GM23338 (cell line): ENCODE measurements at regions not wholly inside any gene's neighbourhood (a gene's known extent, or its start where the extent isn't known, plus 50 kb on each side); places are given as distances from the start of the nearest gene placed in this dataset.

ENCODE experiments used
- ATAC-seq: fragments of 200-7000 bp; cut with Tn5 transposase; 3 replicates; pipeline ENCODE4 v1.9.1; 2020
- DNase-seq: peaks from one replicate; pipeline ENCODE4 v3.0.0-alpha.2; 2015; ENCODE audit warnings: low spot score
- H2AFZ ChIP-seq: fragments of 200-600 bp; sonication (generic); 2 replicates; pipeline ENCODE4 v1.8.0; 2016; ENCODE audit warnings: antibody characterized with exemption, mild to moderate bottlenecking, moderate library complexity
- H3F3A ChIP-seq: fragments of 200-600 bp; sonication (generic); replicated peaks from 2 replicates; pipeline ENCODE4 v1.8.0; 2017; ENCODE audit warnings: antibody characterized with exemption, mixed run types, low read depth
- H3K27ac ChIP-seq: fragments of 200-600 bp; sonication (generic); 2 replicates; pipeline ENCODE4 v1.6.1; 2016; ENCODE audit warnings: low read depth
- H3K27me3 ChIP-seq: fragments of 200-600 bp; sonication (generic); 2 replicates; pipeline ENCODE4 v1.8.0; 2016; ENCODE audit warnings: mild to moderate bottlenecking, mixed run types, moderate library complexity; ENCODE audit not compliant: insufficient read depth
- H3K36me3 ChIP-seq: fragments of 200-600 bp; sonication (generic); 2 replicates; pipeline ENCODE4 v1.8.0; 2016; ENCODE audit warnings: mild to moderate bottlenecking; ENCODE audit not compliant: insufficient read depth
- H3K4me1 ChIP-seq: fragments of 200-600 bp; sonication (generic); 2 replicates; pipeline ENCODE4 v1.8.0; 2016; ENCODE audit warnings: mild to moderate bottlenecking, moderate library complexity; ENCODE audit not compliant: insufficient read depth
- H3K4me2 ChIP-seq: fragments of 200-600 bp; sonication (generic); 2 replicates; pipeline ENCODE4 v1.7.1; 2017; ENCODE audit warnings: mixed run types
- H3K4me3 ChIP-seq: fragments of 200-600 bp; sonication (generic); 2 replicates; pipeline ENCODE4 v1.6.1; 2016; ENCODE audit warnings: mixed run types
- H3K79me2 ChIP-seq: fragments of 200-600 bp; sonication (generic); replicated peaks from 2 replicates; pipeline ENCODE4 v1.8.0; 2017; ENCODE audit warnings: mild to moderate bottlenecking; ENCODE audit not compliant: insufficient read depth
- H3K9me2 ChIP-seq: fragments of 200-600 bp; sonication (generic); 2 replicates; pipeline ENCODE4 v1.8.0; 2017; ENCODE audit not compliant: insufficient read depth
- H4K20me1 ChIP-seq: fragments of 200-600 bp; sonication (generic); replicated peaks from 2 replicates; pipeline ENCODE4 v1.8.0; 2017; ENCODE audit warnings: mild to moderate bottlenecking; ENCODE audit not compliant: insufficient read depth
- H3K27ac Mint-ChIP-seq: 2 replicates; pipeline ENCODE4 v1.8.0; 2020; ENCODE audit warnings: inconsistent platforms, mild to moderate bottlenecking, moderate library complexity, mixed read lengths
- H3K27me3 Mint-ChIP-seq: 3 replicates; pipeline ENCODE4 v1.8.0; 2022; ENCODE audit warnings: low read depth, mild to moderate bottlenecking, moderate library complexity, mixed read lengths, inconsistent platforms; ENCODE audit not compliant: insufficient read depth, poor library complexity
- H3K36me3 Mint-ChIP-seq: 3 replicates; pipeline ENCODE4 v1.8.0; 2021; ENCODE audit warnings: low read depth, mild to moderate bottlenecking, inconsistent platforms, moderate library complexity, mixed read lengths
- H3K4me1 Mint-ChIP-seq: 3 replicates; pipeline ENCODE4 v1.8.0; 2020; ENCODE audit warnings: mild to moderate bottlenecking, inconsistent platforms, mixed read lengths
- H3K4me3 Mint-ChIP-seq: 3 replicates; pipeline ENCODE4 v1.8.0; 2021; ENCODE audit warnings: moderate library complexity, mild to moderate bottlenecking, inconsistent platforms, mixed read lengths
- H3K9me3 Mint-ChIP-seq: 3 replicates; pipeline ENCODE4 v1.8.0; 2020; ENCODE audit warnings: moderate library complexity, mild to moderate bottlenecking, inconsistent platforms, mixed read lengths
- CREB1 ChIP-seq: fragments of 250-450 bp; sonication (Bioruptor Pico); IDR thresholded peaks from 2 replicates; pipeline ENCODE4 v1.5.0; 2020; ENCODE audit warnings: low read depth, mild to moderate bottlenecking, moderate library complexity
- EZH2 ChIP-seq: fragments of 200-600 bp; sonication (generic); IDR thresholded peaks from one replicate; pipeline ENCODE4 v1.8.0; 2017; ENCODE audit warnings: antibody characterized with exemption, mild to moderate bottlenecking, low read depth; ENCODE audit not compliant: unreplicated experiment
- EZH2phosphoT487 ChIP-seq: fragments of 200-600 bp; sonication (generic); IDR thresholded peaks from one replicate; pipeline ENCODE4 v1.8.1; 2018; ENCODE audit warnings: antibody characterized with exemption; ENCODE audit not compliant: unreplicated experiment
- JUNB ChIP-seq: IDR thresholded peaks from one replicate; pipeline ENCODE4 v1.6.1; 2016; ENCODE audit warnings: antibody characterized with exemption; ENCODE audit not compliant: unreplicated experiment
- NANOG ChIP-seq: IDR thresholded peaks from 2 replicates; pipeline ENCODE4 v1.6.1; 2016; ENCODE audit warnings: antibody characterized with exemption, borderline replicate concordance
- POLR2AphosphoS5 ChIP-seq: IDR thresholded peaks from 2 replicates; pipeline ENCODE4 v1.6.1; 2016; ENCODE audit warnings: antibody characterized with exemption, low read depth
- STAT1 ChIP-seq: IDR thresholded peaks from one replicate; pipeline ENCODE4 v1.6.1; 2016; ENCODE audit warnings: antibody characterized with exemption; ENCODE audit not compliant: unreplicated experiment
- ZNF114 ChIP-seq: fragments of 250-450 bp; sonication (Bioruptor Pico); IDR thresholded peaks from 2 replicates; pipeline ENCODE4 v1.5.0; 2020; ENCODE audit warnings: mild to moderate bottlenecking, moderate library complexity
- ZNF331 ChIP-seq: fragments of 250-450 bp; sonication (Bioruptor Pico); IDR thresholded peaks from 2 replicates; pipeline ENCODE4 v1.5.0; 2020; ENCODE audit warnings: low read depth, mild to moderate bottlenecking, moderate library complexity
- TF ChIP-seq, protein P1 (sequence below): IDR thresholded peaks from 2 replicates; pipeline ENCODE4 v1.6.1; 2016; ENCODE audit warnings: antibody characterized with exemption
- TF ChIP-seq, protein P2 (sequence below): IDR thresholded peaks from one replicate; pipeline ENCODE4 v1.6.1; 2018; ENCODE audit warnings: antibody characterized with exemption; ENCODE audit not compliant: unreplicated experiment
- TF ChIP-seq, protein P3 (sequence below), 2 experiments: fragments of 200-600 bp in 1 of 2; sonication (generic) in 1 of 2; conservative IDR thresholded peaks; 2 replicates each; pipeline versions ENCODE4 v1.5.1 to v1.6.1; 2016 to 2017; ENCODE audit warnings: antibody characterized with exemption in 2 of 2, low read depth in 2 of 2, mild to moderate bottlenecking in 2 of 2, moderate library complexity in 1 of 2

DNA sequence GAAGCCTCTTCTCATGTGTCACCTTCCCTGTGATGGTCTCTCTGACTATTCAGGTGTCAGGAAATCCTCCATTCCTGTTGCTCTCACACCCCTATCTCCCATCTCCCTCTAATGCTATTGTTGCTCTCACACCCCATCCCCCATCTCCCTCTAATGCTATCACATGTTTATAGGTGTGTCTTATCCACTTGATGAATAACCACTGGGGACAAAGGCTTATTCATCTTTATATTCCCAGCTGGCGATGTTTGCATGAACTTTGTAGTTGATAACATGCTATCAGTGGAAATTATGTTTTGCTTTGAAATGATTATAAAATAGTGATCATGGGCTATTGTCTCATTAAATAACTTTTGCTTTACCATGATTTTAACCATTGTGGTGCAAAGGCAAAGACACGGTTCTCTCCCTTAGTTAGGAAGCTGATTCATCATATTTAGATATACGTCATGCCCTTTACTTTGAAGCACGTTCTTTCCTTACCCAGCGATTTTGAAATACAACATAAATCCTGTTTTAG, 220.5 kb downstream of the PMAIP1 start (continued):
- no peak for TF ChIP-seq EZH2phosphoT487
- TF ChIP-seq ZNF331 (CRISPR knock-in tag), result no peak
- no peak for TF ChIP-seq NANOG
- TF ChIP-seq, protein P1, sequence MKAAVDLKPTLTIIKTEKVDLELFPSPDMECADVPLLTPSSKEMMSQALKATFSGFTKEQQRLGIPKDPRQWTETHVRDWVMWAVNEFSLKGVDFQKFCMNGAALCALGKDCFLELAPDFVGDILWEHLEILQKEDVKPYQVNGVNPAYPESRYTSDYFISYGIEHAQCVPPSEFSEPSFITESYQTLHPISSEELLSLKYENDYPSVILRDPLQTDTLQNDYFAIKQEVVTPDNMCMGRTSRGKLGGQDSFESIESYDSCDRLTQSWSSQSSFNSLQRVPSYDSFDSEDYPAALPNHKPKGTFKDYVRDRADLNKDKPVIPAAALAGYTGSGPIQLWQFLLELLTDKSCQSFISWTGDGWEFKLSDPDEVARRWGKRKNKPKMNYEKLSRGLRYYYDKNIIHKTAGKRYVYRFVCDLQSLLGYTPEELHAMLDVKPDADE, result no peak
- no peak for TF ChIP-seq STAT1
- TF ChIP-seq ZNF114 (CRISPR knock-in tag), result no peak
- TF ChIP-seq, protein P2, sequence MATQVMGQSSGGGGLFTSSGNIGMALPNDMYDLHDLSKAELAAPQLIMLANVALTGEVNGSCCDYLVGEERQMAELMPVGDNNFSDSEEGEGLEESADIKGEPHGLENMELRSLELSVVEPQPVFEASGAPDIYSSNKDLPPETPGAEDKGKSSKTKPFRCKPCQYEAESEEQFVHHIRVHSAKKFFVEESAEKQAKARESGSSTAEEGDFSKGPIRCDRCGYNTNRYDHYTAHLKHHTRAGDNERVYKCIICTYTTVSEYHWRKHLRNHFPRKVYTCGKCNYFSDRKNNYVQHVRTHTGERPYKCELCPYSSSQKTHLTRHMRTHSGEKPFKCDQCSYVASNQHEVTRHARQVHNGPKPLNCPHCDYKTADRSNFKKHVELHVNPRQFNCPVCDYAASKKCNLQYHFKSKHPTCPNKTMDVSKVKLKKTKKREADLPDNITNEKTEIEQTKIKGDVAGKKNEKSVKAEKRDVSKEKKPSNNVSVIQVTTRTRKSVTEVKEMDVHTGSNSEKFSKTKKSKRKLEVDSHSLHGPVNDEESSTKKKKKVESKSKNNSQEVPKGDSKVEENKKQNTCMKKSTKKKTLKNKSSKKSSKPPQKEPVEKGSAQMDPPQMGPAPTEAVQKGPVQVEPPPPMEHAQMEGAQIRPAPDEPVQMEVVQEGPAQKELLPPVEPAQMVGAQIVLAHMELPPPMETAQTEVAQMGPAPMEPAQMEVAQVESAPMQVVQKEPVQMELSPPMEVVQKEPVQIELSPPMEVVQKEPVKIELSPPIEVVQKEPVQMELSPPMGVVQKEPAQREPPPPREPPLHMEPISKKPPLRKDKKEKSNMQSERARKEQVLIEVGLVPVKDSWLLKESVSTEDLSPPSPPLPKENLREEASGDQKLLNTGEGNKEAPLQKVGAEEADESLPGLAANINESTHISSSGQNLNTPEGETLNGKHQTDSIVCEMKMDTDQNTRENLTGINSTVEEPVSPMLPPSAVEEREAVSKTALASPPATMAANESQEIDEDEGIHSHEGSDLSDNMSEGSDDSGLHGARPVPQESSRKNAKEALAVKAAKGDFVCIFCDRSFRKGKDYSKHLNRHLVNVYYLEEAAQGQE, result no peak

DNA sequence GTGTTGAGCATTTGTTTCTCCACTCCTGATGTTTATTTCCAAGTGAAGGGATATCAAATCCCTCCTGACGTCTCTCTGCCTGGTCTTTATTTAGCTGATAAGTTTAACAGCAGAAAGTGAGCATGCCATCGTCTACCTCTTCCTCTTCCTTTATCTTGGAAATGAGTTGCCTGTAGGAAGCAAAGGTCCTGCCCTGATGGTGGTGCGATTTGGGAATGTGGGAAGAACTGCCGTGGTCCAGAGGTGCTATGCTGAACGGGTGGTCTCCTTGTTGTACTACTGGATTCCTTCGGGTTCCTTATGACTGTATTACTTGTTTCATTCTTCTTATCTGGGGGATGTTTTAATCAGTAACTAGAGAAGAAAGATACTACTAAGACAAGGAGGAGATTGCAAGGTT, 217.5 kb downstream of the PMAIP1 start:
- no peaks in the 10 kb centered on the region for H3K9me2 ChIP-seq
- no peaks in the 10 kb centered on the region for H3K9me3 Mint-ChIP-seq
- ATAC-seq (no peak), DNase-seq (peak; percentile 35)
- no peaks in the 10 kb centered on the region for H3K36me3 ChIP-seq
- no peak overlapping the region for H3K27ac ChIP-seq
- no peaks in the 10 kb centered on the region for H3K27me3 ChIP-seq
- H3K4me2 ChIP-seq, result peak overlapping the region; percentile 55; the same call in 1 of the 2 replicates
- H3K27me3 Mint-ChIP-seq, result no peaks in the 10 kb centered on the region
- H2AFZ ChIP-seq, result 0 out of 2 replicates have a peak overlapping the region, but pooled peaks have one; percentile 15
- H3K79me2 ChIP-seq, result no peaks in the 10 kb centered on the region
- H4K20me1 ChIP-seq, result no peaks in the 10 kb centered on the region
- H3F3A ChIP-seq, result no peaks in the 10 kb centered on the region
- H3K27ac Mint-ChIP-seq, result no peak overlapping the region
- no peaks in the 10 kb centered on the region for H3K36me3 Mint-ChIP-seq
- H3K4me3 Mint-ChIP-seq, result no peak overlapping the region
- no peak overlapping the region for H3K4me3 ChIP-seq
- peaks cover 9% of the 10 kb centered on the region for H3K4me1 Mint-ChIP-seq
- no peaks in the 10 kb centered on the region; the same call in 1 of the 2 replicates for H3K4me1 ChIP-seq
- TF ChIP-seq EZH2 (no peak), CREB1 (CRISPR knock-in tag) (no peak), NANOG (no peak), ZNF114 (CRISPR knock-in tag) (no peak), JUNB (no peak), EZH2phosphoT487 (no peak), ZNF331 (CRISPR knock-in tag) (no peak), POLR2AphosphoS5 (no peak), STAT1 (no peak)
- TF ChIP-seq, protein P2, result no peak
- TF ChIP-seq, protein P1, result no peak
- TF ChIP-seq, protein P3, sequence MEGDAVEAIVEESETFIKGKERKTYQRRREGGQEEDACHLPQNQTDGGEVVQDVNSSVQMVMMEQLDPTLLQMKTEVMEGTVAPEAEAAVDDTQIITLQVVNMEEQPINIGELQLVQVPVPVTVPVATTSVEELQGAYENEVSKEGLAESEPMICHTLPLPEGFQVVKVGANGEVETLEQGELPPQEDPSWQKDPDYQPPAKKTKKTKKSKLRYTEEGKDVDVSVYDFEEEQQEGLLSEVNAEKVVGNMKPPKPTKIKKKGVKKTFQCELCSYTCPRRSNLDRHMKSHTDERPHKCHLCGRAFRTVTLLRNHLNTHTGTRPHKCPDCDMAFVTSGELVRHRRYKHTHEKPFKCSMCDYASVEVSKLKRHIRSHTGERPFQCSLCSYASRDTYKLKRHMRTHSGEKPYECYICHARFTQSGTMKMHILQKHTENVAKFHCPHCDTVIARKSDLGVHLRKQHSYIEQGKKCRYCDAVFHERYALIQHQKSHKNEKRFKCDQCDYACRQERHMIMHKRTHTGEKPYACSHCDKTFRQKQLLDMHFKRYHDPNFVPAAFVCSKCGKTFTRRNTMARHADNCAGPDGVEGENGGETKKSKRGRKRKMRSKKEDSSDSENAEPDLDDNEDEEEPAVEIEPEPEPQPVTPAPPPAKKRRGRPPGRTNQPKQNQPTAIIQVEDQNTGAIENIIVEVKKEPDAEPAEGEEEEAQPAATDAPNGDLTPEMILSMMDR (conservative IDR thresholded peaks at IDR 0.05; ENCODE audit: low read depth in 2 of 2), result no peak
